ENCODE measurements at regions not wholly inside any gene's neighbourhood (a gene's known extent, or its start where the extent isn't known, plus 50 kb on each side); places are given as distances from the start of the nearest gene placed in this dataset.
"Not testable (repeated sequence)": the region's sequence is repeated elsewhere in the genome, so short reads cannot be mapped to it uniquely, and the experiment has no call there.

DNA sequence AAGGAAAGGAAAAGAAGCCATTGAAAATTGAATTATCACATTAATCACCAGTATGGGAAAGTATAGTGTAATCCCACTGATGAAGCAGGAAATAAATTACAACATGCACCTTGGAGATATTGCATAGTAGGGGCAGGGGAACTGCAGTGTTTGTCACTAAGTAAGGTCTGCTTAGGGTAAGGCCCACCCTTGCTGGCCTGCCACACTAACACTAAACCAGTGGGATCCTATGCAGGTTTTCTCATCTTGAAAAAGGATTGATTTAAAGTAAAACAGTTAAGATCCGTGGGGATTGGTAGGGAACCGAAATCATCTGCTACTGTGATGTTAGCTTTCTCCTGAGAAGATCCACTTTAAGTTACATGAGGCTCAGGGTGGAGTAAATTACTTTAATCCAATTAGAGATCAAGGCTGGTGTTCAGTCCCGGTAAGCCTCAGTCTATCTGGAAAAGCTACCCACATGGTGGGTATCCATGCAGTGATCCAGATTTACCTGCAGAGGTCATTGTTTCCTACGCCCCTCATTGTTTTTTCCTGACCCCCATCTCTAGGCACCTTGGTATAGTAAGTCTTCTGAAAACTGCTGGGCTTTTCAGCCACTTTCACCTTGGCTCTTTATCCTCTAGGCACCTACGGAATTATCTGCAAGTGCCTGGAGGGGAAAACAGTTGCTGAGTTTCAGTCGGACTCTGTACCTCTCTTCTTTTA is 1014.9 kb upstream of the ATXN8OS start:
- DNase-seq: no peak

DNA sequence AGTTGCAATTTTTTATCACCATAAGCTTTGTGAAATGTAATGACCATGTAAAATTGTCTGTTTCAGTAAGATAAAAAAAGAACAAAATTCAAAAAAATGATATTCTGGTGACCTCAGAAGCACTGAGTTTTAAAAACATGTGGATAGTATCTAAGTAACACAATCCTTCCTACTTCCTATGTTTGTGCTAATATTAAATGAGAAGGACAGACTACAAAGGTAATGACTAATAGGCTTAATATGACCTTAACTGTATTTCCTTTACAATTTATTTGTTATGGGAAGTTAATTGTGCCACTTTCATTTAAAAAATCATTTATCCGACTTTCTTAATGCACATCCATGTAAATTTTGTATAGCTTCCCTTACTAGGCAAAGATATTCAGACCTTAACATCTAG is 1030.4 kb upstream of the ATXN8OS start:
- no peak for DNase-seq

DNA sequence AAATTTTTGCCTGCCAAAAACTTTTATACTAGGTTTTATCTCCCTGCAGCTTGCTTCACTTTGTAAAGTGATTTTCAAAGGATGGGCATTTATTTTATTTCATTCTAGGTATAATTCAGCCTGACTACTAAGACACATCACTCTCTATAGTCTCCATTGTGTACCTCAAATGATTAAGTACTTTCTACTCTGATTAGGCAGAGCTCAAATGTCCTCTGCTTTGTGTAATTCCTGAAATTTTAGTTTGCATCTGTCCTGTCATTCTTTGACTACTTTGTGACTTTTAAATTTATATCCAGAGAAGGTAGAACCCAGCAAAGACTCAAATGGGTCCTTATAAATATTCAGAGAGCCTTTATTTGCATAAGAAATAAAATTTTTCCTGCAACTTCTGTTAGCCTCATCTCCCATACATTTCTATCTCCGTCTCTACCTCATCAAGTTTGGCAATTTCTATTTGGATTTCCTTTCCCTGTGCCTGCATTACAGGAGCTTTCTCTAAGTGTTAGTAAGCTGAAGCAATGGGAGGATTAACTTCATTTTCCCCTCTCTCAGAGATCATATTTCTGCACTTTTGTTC is 1038.0 kb upstream of the ATXN8OS start:
- DNase-seq: no peak

DNA sequence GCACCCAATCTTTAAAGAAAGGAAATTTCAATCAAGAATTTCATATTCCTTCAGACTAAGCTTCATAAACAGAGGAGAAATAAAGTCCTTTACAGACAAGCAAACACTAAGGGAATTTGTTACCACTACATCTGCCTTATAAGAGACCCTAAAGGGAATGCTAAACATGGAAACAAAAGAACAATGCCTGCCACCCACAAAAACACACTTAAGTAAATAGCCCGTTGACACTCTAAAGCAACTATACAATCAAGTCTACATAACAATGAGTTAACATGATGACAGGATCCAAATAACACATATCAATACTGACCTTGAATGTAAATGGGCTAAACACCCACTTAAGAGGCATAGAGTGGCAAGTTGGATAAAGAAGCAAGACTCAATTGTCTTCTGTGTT is 1056.9 kb upstream of the ATXN8OS start:
- DNase-seq: no peak

DNA sequence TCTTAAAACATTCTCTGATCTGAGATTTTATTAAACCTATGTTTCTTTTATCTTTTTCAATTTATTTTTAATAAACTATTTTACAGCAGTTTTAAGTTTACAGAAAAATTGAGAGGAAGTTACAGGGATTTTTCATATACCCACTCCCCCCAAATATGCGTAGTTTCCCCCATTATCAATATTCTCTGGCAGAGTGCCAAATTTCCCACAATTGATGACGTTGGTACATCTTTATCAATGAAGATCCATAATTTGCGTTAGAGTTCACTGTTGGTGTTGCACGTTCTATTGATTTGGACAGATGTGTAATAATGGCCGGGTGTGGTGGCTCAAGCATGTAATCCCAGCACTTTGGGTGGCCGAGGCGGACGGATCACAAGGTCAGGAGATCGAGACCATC is 1063.0 kb upstream of the ATXN8OS start:
- DNase-seq: no peak

DNA sequence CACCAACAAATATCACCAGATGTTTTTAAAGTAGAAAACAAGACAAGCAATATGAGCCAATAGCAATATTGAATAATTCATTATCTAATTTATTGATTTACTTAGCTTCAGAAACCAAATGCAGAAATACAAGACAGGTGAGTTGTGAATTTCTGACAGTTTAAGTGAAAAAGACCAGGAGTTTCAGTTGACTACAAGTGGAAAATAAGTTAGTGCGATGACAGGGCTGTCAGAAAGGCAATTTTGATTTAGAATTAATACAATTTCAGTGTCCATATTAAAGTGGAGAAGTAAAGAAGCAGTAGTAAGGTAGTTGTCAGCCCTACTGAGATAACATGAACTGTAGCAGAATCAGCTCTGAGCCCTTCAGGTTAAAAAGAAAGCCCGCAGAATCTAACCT is 1066.7 kb upstream of the ATXN8OS start:
- no peak for DNase-seq

DNA sequence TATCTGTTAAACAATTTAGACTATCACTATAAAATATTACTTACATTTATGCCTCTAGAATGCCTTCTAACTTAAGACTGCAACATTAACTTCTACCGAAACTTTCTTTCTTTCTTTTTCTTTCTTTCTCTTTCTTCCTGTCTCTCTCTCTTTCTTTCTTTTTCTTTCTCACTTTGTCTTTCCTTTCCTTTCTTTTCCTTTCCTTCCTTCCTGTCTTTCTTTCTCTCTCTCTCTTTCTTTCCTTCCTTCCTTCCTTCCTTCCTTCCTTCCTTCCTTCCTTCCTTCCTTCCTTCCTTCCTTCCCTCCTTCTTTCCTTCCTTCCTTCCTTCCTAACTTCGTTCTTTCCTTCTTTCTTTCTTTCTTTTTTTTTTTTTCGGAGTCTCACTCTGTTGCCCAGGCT is 1071.9 kb upstream of the ATXN8OS start:
- no peak for DNase-seq

DNA sequence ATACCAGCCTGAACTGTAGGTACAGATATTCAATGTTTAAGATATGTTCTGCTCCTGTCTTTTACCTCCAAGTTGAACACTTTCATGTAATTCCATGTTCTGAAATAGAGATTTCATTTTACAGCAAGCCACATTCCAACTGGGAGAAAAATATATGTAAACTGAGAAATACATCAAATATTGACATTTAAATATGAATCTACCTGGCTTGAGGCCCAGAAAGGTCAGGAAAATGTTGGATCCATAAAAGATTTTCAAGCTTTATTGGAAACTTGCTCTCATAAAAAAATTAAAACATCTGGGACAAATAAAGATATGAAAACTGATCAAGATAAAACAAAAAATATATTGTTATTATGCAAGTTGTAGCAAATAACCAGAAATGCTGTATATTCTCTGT is 1078.7 kb upstream of the ATXN8OS start:
- no peak for DNase-seq

DNA sequence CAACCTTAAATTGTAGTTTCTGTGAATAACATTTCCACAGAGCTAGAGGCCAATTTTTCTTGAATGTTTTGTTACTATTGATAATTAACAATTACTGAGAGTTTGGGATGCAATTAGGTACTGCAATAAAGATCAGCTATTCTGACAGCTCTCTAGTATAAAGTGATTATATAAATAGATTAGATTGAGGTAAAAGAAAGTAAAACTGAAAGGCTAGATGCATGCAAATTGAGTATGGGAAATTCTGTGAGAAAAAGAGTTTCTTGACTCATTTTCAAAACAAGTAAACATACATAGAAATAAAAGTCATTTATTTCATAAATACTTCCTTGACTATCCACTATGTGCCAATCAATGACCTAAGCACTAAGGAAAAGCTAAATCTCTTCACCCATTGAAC is 1087.5 kb upstream of the ATXN8OS start:
- DNase-seq: no peak

DNA sequence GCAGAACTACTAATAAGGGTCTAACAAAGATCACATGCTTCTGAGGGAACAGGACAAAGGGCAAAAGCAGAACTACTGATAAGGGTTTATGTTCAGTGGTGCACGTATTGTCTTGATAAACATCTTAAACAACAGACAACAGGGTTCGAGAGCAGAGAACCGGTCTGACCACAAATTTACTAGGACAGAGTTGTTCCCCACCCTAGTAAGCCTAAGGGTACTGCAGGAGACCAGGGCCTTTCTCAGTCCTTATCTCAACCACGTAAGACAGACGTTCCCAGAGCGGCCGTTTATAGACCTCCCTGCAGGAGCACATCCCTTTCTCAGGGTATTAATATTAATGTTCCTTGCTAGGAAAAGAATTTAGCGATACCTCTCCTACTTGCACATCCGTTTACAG is 1089.5 kb upstream of the ATXN8OS start:
- not testable (repeated sequence) for DNase-seq

DNA sequence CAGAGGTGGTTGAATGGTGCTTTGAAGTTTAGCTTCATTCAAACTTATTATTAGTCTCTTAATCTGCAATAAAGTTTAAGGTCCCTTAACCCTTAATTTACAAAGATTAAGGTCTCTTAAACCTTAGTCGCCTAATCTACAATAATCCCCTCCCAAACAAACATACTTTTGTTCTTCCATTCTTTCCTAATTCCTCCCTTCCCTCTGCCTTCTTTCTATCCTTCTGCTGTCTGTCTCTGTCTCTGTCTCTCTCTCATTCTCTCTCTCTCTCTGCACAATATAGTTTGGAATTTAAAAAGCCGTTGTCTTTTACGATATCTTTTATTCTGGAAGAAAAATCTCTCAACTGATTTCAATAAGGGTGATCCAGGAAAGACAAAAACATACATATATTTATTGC is 1096.8 kb upstream of the ATXN8OS start:
- DNase-seq: no peak

DNA sequence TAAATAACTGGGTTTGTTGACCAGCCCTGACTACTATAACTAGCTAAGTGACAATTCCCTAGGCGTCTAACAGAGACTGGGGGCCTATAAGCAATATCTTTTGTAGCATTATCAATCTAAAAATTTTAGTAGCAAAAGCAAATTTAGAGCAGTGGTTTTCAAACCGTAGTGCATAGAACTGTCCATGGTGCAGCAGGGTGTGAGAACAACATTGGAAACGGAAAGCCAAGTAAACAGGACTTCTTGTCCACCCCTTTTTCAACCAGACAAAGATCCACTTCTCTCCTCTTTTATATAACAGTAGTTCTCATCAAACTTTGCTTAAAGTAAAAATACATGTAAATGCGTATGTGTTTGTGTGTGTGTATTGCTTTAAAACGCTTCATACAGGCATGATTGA is 1099.1 kb upstream of the ATXN8OS start:
- no peak for DNase-seq

DNA sequence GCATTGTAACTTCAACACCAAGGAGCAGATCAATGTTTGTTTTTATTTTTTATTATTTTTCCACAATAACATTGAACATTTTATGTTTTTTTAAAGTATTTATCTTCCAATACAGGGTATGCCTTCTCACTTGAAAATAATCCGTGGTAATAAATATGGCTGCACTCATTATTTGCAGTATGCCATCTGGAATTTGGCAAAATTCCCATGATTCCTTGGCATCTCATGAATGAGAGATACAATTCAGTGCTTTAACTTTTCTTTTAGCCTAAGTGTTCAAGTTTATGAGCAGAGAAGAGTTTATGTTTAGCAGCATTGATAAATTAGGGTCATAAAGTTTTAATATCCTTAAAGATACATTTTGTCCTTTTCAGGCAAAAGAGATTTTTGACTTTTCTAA is 1109.6 kb upstream of the ATXN8OS start:
- DNase-seq: no peak

DNA sequence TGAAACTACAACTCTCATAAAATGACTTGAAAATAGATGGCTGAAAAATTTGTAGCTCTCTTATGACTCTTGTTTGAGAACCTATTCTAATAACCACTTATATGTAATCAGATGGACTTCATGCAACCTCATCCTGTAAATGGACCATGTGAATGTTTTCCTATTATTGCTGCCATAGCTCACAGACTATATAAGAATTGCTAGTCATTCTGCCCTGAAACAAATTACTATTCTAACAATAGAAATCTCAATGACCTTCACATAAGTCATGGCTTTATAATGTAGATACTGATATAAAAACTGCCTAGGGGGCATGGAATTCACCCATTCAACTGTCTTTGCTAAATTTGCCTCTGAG is 1111.0 kb upstream of the ATXN8OS start:
- DNase-seq: no peak

DNA sequence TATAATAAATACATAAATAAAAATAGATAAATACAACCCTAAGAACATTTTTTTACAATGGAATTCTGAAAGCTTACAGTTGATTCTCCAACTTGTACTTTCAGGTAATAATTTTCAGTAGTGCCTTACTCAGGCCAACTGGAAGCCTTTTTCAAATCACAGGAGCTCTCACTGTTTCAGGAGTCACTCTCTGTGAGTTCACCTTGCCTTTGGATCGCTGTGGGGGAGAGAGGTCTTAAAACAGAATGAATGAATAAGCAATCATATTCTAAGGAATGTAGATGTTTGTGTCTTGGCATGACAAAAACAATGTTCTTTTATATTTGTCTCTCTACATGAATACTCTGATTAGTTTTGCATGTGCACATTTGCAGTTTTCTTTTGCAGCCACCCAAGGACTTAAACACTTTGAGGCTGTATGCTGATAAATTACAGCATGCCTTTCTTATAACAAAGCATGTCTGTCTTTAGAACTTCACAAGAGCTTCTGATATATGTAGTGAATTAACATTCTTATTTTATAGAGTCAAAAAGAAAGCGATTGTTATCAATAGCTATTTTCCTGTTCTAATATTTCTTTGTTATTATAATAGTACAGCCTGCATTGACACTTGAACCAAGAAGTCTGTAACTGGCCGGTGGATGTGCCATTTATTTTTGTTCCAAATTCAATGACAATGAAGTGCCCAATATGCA is 1111.5 kb upstream of the ATXN8OS start:
- DNase-seq: no peak

DNA sequence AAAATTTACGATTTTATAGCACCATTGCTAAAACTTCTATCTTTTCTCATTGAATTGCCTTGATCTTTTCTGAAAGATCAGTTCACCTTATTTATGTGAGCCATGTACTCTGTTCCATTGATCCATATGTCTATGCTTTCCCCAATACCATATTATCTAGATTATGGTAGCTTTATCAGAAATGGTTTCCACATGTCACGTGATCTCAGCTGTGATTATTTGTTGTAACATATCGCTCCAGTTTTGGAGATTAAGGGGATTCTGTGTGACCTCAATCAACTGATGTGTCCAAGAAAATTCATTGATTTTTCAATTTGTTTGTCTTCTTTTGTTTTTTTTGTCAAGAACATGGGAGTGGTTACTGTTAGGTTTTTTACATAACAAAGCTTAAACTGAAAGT is 1114.5 kb upstream of the ATXN8OS start:
- no peak for DNase-seq

DNA sequence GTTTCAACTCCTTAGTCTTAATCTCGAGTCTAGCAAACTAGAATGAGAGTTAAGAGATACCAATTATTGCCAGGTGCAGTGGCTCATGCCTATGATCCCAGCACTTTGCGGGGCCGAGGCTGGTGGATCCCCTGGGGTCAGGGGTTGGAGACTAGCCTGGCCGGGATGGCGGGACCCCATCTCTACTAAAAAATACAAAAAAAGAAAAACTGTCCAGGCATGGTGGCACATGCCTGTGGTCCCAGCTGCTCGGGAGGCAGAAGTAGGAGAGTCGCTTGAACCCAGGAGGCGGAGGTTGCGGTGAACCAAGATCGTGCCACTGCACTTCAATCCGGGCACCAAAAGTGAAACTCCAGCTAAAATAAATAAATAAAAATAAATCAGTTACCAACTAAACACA is 1119.5 kb upstream of the ATXN8OS start:
- no peak for DNase-seq

DNA sequence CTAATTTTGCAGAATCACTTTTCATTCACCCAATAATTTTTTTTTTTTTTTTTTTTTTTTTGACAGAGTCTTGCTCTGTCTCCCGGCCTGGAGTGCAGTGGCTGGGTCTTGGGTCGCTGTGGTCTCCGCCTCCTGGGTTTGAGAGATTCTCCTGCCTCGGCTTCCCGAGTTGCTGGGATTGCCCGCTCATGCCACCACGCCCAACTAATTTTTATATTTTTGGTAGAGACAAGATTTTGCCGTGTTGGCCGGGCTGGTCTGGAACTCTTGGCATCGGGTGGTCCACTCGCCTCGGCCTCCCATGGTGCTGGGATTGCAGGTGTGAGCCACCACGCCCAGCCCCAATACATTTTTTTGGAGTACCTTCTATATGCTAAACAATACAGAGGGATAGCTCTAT is 1120.0 kb upstream of the ATXN8OS start:
- no peak for DNase-seq

DNA sequence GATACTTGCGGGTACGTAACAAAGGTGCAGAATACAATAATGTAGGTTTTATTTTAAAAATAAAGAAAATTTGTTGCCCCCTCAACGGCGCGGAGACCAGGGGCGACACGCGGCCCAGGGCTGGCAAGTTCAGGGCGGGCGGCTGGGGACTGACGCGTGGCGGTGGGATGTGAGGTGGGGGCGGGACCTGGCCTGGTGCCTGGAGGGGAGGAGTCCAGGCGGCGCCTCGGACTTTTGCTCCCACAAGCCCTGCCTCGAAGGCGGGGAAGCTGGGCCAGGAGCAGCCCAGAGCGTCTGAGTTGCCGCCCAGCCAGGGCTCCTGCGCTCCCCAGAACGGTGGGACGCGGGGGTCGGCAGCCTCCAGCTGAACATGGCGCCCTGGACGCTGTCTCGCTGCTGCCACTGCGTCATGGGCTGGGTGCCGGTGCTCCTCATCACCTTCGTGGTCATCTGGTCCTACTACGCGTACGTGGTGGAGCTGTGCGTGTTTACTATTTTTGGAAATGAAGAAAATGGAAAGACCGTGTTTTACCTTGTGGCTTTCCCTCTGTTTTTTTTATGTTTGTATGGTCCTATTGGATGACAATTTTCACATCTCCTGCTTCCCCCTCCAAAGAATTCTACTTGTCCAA is 1122.8 kb upstream of the ATXN8OS start:
- no peak for DNase-seq

DNA sequence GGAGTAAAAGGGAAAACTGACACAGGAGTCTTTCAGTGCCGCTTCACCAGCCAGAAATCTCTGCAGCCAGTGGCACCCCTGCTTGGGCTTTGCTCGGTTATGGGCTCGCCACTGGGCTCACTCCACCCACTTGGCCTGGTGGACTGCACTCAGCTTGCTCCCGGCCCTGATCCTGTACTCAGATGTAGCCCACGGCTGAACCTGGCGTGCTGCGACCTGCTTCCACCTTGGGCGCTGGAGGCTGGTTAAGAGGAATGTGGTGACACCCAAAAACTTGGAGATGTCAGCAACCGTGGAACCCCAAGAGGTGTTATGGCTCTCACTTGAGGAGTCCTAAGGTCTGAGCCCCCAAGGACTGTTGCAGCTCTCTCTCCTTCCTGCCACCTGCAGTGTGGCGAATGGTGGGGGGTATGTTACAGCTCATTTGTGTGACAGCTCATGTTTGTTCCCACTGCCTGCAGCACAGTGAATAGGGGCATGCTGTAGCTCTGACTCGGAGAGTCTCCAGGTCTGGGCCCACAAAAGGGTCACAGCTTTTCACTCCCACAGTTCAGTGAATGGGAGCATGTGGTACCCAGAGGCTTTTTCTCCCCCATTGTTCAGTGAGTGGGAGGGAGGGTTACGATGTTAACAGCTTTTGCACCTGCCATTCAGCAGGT is 1124.5 kb upstream of the ATXN8OS start:
- no peak for DNase-seq

DNA sequence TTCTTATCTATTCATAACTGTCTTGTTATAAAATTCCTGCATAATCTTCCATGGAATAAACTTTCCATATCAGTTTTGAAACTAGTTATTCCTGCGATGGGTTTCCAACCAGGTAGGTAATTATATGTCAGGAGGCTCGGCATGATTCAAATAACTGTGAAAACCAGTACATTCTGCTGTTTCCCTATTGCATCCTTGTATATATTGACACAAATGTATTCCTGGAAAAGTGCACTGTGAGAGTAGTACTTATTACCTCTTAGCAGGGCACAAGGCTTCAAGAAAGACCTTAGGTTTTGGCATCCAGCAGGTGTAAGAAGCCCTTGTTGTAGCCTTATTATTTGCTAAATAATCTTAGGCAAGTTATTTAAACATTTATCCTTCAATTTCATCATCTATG is 1131.3 kb upstream of the ATXN8OS start:
- DNase-seq: no peak

DNA sequence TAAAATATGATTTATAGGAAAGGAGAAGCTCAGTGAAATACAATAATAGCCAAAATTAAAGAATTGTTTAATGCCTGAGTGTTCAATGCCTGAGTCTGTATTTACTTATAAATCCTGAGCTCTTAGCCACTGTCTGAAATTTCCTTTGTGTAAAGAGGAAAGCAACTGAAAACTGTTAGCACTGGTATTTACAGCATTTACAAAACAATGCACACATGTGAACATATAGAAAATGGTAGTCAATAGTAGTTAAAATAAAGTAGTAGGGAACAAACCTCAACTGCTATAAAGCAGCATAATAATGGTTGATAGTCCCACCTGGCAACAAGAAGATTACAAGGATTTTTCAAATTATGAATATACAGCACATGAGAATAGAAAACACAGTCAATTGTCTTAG is 1137.1 kb upstream of the ATXN8OS start:
- no peak for DNase-seq

DNA sequence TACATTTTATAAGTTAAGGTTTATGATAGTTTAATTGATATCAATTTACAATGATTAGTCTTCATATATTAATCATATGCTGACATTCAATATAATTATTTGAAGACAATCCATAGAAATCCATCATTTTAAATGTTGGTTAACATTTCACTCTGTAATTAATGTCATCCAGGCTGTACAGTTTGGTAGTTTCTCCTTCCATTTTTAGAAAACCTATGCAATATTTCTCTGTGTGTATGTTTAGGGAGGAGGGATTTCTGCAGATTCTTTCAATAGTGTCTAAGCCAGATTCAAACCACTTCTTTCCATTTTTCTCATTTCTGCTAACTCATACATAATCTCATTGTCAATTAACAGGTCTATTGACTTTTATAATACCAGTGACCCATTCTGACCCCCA is 1159.0 kb upstream of the ATXN8OS start:
- DNase-seq: no peak
